ENCODE measurements at regions not wholly inside any gene's neighbourhood (a gene's known extent, or its start where the extent isn't known, plus 50 kb on each side); places are given as distances from the start of the nearest gene placed in this dataset.

- H3K27ac ChIP-seq (ENCODE audit: low read depth, low read length): no peak overlapping the region
- TF ChIP-seq CTCF (IDR thresholded peaks at IDR 0.05; ENCODE audit: low read depth, low read length): no peak
- H3K27me3 ChIP-seq (ENCODE audit: control insufficient read depth, insufficient read depth, low read length): no peaks in the 10 kb centered on the region
- H3K4me3 ChIP-seq (ENCODE audit: low read depth, low read length): no peak overlapping the region
- DNase-seq (ENCODE audit: low read depth, low spot score): no peak
- ChIA-PET CTCF (interaction anchor here (1.2 kb wide), 1 partner anchor 15 kb away, joined by 3 read pairs; no protein-coding TSS in a partner anchor), POLR2A (no interaction called here)
- H3K9me3 ChIP-seq (ENCODE audit: control insufficient read depth, insufficient read depth, low read length): no peaks in the 10 kb centered on the region
These were observed 64.4 kb downstream of the DIO2 start for GRCh38 chr14:80146941-80147340.

DNA sequence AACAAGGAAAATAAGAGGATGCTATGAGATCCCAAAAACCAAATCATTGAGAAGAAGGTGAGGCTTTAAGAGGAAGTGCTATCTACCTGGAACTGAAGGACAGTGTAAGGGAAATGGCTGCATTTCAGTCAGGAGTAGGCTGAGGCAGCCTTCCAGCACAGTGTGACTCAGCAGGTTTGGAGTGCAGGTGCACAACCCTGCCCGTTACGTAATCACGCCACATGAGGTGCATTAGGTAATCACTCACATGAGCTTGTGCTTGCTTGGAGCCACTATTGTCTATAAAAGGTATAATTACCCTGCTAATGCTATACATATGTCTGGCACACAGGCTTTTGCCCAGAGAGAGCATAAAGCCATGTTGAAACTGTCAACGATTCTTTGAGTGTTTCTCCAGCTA, 74.9 kb downstream of the DIO2 start:
- CTCF ChIA-PET: no interaction called here

DNA sequence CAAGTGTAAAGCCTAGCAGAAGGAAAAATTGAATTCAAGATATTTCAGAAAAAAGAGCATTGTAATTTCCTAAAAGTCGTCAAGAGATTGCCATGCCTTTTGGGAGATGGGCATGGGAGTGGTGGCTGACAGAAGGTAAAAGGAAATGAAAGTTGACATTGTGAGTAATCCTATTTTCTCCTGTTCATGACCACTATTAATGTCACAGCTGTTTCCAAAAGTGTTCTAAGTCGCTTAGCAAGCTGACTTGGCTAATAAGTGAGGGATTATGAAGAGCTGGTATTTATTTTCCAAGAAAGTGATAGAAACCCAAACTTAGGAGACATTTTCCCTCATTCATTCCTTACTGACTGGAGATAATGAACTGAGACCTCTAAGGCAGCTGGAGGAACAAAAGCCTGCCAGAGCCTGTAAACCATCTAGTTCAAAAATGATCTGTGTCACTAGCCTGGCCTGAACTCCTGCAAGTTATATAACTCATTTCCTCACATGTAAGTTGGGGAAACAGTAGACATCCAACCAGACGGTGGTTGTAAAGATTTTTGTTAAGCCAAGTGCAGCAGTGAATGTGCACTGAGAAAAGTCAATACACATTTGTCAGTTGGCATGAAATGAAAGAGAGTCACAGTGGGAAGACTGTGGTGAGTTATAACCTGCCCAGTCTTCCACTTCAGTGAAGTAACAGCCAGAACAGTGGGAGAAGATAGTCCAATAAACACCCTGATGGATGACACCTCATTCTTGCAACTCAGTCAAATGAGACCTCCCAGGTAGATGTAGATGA, 75.8 kb downstream of the DIO2 start:
- no peak for TF ChIP-seq CTCF (IDR thresholded peaks at IDR 0.05; ENCODE audit: low read depth, low read length)
- ChIA-PET CTCF (no interaction called here), POLR2A (no interaction called here)
- Histone ChIP-seq H3K9me3 (ENCODE audit: control insufficient read depth, insufficient read depth, low read length) (peaks cover 4% of the 10 kb centered on the region; the same call in 1 of the 2 replicates), H3K27me3 (ENCODE audit: control insufficient read depth, insufficient read depth, low read length) (no peaks in the 10 kb centered on the region), H3K27ac (ENCODE audit: low read depth, low read length) (no peak overlapping the region), H3K4me3 (ENCODE audit: low read depth, low read length) (no peak overlapping the region)
- DNase-seq (ENCODE audit: low read depth, low spot score): no peak

More for the DNA sequence above, 74.9 kb downstream of the DIO2 start:
- peaks cover 4% of the 10 kb centered on the region; the same call in 1 of the 2 replicates for H3K9me3 ChIP-seq (ENCODE audit: control insufficient read depth, insufficient read depth, low read length)
- H3K4me3 ChIP-seq (ENCODE audit: low read depth, low read length): no peak overlapping the region
- DNase-seq (ENCODE audit: low read depth, low spot score): no peak
- H3K27me3 ChIP-seq (ENCODE audit: control insufficient read depth, insufficient read depth, low read length): no peaks in the 10 kb centered on the region
- POLR2A ChIA-PET: no interaction called here
- no peak for TF ChIP-seq CTCF (IDR thresholded peaks at IDR 0.05; ENCODE audit: low read depth, low read length)
- H3K27ac ChIP-seq (ENCODE audit: low read depth, low read length): no peak overlapping the region

DNA sequence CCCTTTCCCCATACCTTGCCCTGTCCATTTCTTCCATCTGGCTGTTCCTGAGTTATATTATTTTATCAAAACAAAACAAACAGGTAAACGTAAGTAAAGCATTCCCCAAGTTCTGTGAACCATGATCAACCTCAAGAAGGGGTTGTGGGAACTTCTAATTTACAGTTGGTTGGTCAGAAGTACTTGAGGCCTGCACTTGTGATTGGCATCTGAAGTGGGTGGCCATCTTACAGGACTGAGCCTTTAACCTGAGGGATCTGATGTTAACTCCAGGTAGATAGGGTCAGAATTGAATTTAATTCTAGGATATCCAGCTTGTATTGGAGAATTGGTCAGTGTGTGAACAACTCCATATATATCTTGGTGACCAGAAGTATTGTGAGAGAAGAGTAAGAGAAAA, 77.0 kb downstream of the DIO2 start:
- CTCF ChIA-PET: no interaction called here
- no peak for TF ChIP-seq CTCF (IDR thresholded peaks at IDR 0.05; ENCODE audit: low read depth, low read length)
- no peak overlapping the region for H3K4me3 ChIP-seq (ENCODE audit: low read depth, low read length)
- DNase-seq (ENCODE audit: low read depth, low spot score): no peak
- POLR2A ChIA-PET: no interaction called here
- no peaks in the 10 kb centered on the region for H3K27me3 ChIP-seq (ENCODE audit: control insufficient read depth, insufficient read depth, low read length)
- no peak overlapping the region for H3K27ac ChIP-seq (ENCODE audit: low read depth, low read length)
- H3K9me3 ChIP-seq (ENCODE audit: control insufficient read depth, insufficient read depth, low read length): peaks cover 4% of the 10 kb centered on the region; the same call in 1 of the 2 replicates

GRCh38 chr14:80133457-80133856, 77.8 kb downstream of the DIO2 start:
- DNase-seq (ENCODE audit: low read depth, low spot score): no peak
- no peak for TF ChIP-seq CTCF (IDR thresholded peaks at IDR 0.05; ENCODE audit: low read depth, low read length)
- H3K27ac ChIP-seq (ENCODE audit: low read depth, low read length): no peak overlapping the region
- ChIA-PET POLR2A (no interaction called here), CTCF (no interaction called here)
- H3K9me3 ChIP-seq (ENCODE audit: control insufficient read depth, insufficient read depth, low read length): peaks cover 4% of the 10 kb centered on the region; the same call in 1 of the 2 replicates
- no peaks in the 10 kb centered on the region for H3K27me3 ChIP-seq (ENCODE audit: control insufficient read depth, insufficient read depth, low read length)
- no peak overlapping the region for H3K4me3 ChIP-seq (ENCODE audit: low read depth, low read length)

All from AG04450 (cell line).